Erythroblast (primary cell): ENCODE measurements at regions not wholly inside any gene's neighbourhood (a gene's known extent, or its start where the extent isn't known, plus 50 kb on each side); places are given as distances from the start of the nearest gene placed in this dataset.

Experiments used
- GATA1 ChIP-seq: IDR thresholded peaks from 2 replicates; pipeline ENCODE4 v1.6.1; 2011; ENCODE audit warnings: low read depth, mild to moderate bottlenecking, control low read depth, low read length, moderate library complexity
- POLR2A ChIP-seq: IDR thresholded peaks from 2 replicates; pipeline ENCODE4 v1.6.1; 2011; ENCODE audit warnings: mild to moderate bottlenecking, low read length

GRCh38 chr14:62138593-62138992 lies 376.4 kb downstream of the SNAPC1 start:
- TF ChIP-seq POLR2A (no peak), GATA1 (no peak)
